ENCODE measurements at regions not wholly inside any gene's neighbourhood (a gene's known extent, or its start where the extent isn't known, plus 50 kb on each side); places are given as distances from the start of the nearest gene placed in this dataset.

DNA sequence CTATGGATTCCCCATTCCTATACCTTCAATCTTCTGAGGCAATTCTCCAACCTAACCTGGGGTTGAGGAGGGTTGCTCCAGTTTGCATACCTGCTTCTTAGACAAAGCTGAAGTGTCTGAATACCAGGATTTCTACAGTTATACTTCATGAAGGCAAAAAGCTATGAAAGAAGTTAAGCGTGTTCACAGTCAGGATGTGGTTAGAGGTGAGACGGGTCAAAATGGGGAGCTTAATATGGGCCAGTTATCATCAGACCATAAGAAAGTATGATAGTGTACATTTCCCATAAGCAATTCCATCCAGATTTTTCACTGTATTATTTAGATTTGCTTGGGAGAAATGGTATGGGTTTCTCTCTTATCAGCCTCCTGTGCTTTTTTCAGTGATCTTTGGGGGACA, 156.9 kb upstream of the FER start:
- no peak for TF ChIP-seq POLR2AphosphoS5 (IDR thresholded peaks at IDR 0.05; ENCODE audit: low read depth)
- TF ChIP-seq, protein P1, sequence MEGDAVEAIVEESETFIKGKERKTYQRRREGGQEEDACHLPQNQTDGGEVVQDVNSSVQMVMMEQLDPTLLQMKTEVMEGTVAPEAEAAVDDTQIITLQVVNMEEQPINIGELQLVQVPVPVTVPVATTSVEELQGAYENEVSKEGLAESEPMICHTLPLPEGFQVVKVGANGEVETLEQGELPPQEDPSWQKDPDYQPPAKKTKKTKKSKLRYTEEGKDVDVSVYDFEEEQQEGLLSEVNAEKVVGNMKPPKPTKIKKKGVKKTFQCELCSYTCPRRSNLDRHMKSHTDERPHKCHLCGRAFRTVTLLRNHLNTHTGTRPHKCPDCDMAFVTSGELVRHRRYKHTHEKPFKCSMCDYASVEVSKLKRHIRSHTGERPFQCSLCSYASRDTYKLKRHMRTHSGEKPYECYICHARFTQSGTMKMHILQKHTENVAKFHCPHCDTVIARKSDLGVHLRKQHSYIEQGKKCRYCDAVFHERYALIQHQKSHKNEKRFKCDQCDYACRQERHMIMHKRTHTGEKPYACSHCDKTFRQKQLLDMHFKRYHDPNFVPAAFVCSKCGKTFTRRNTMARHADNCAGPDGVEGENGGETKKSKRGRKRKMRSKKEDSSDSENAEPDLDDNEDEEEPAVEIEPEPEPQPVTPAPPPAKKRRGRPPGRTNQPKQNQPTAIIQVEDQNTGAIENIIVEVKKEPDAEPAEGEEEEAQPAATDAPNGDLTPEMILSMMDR (conservative IDR thresholded peaks at IDR 0.05; ENCODE audit: low read depth in 2 of 2) = no peak
- TF ChIP-seq EZH2phosphoT487 (IDR thresholded peaks at IDR 0.05; ENCODE audit: unreplicated experiment) = no peak

All from GM23338 (cell line).